MCF 10A (cell line): ENCODE measurements at regions not wholly inside any gene's neighbourhood (a gene's known extent, or its start where the extent isn't known, plus 50 kb on each side); places are given as distances from the start of the nearest gene placed in this dataset.

ENCODE experiments used
- BruUV-seq: library from RNA; stranded (reverse); fragments of 400-500 nt; replicated peaks from 2 replicates; lab custom pipeline; 2021; lab: Mats Ljungman, UMichigan
- CTCF ChIA-PET: fragments of 300-600 bp; sonication (Branson Sonifier 250); formaldehyde crosslinking; extraction: SDS; loops from one replicate; lab custom pipeline; 2021; ENCODE audit warnings: antibody characterized with exemption, inconsistent platforms; lab: Yijun Ruan, JAX
- POLR2A ChIA-PET: fragments of 300-600, 350-650 bp; sonication (Branson Sonifier 250); formaldehyde crosslinking; extraction: SDS; loops from one replicate; lab custom pipeline; 2020; ENCODE audit warnings: antibody characterized with exemption, inconsistent platforms; lab: Yijun Ruan, JAX
- DNase-seq: peaks from one replicate; pipeline ENCODE4 v3.0.0-alpha.2; 2018; ENCODE audit not compliant: unreplicated experiment
- H3K27ac Mint-ChIP-seq: one replicate; pipeline ENCODE4 v1.8.0; 2022; ENCODE audit warnings: mild to moderate bottlenecking, low read depth, mixed read lengths; ENCODE audit not compliant: unreplicated experiment
- H3K27me3 Mint-ChIP-seq: one replicate; pipeline ENCODE4 v1.8.0; 2022; ENCODE audit warnings: mixed read lengths; ENCODE audit not compliant: insufficient read depth, unreplicated experiment
- H3K36me3 Mint-ChIP-seq: one replicate; pipeline ENCODE4 v1.8.0; 2022; ENCODE audit warnings: mild to moderate bottlenecking, moderate library complexity, mixed read lengths; ENCODE audit not compliant: insufficient read depth, unreplicated experiment
- H3K4me1 Mint-ChIP-seq: one replicate; pipeline ENCODE4 v1.8.0; 2022; ENCODE audit warnings: mixed read lengths; ENCODE audit not compliant: insufficient read depth, unreplicated experiment
- H3K4me3 Mint-ChIP-seq: one replicate; pipeline ENCODE4 v1.8.0; 2022; ENCODE audit warnings: mild to moderate bottlenecking, moderate library complexity, mixed read lengths; ENCODE audit not compliant: unreplicated experiment
- H3K9me3 Mint-ChIP-seq: one replicate; pipeline ENCODE4 v1.8.0; 2022; ENCODE audit warnings: mixed read lengths; ENCODE audit not compliant: unreplicated experiment
- intact Hi-C: fragments of 100-400 bp; cut with micrococcal nuclease; formaldehyde crosslinking; loops from 2 replicates; pipeline ENCODE4 v1.14.1; 2022
- TF ChIP-seq, protein P1 (sequence below): fragments of 200-600 bp; IDR thresholded peaks from one replicate; pipeline ENCODE4 v1.8.0; 2022; ENCODE audit warnings: antibody characterized with exemption, mild to moderate bottlenecking; ENCODE audit not compliant: unreplicated experiment

GRCh38 chr3:189580190-189580589, 51.0 kb upstream of the TP63 start:
- peaks cover 8% of the 10 kb centered on the region for H3K9me3 Mint-ChIP-seq
- BruUV-seq, result no TSS peak
- no peaks in the 10 kb centered on the region for H3K36me3 Mint-ChIP-seq
- TF ChIP-seq, protein P1, sequence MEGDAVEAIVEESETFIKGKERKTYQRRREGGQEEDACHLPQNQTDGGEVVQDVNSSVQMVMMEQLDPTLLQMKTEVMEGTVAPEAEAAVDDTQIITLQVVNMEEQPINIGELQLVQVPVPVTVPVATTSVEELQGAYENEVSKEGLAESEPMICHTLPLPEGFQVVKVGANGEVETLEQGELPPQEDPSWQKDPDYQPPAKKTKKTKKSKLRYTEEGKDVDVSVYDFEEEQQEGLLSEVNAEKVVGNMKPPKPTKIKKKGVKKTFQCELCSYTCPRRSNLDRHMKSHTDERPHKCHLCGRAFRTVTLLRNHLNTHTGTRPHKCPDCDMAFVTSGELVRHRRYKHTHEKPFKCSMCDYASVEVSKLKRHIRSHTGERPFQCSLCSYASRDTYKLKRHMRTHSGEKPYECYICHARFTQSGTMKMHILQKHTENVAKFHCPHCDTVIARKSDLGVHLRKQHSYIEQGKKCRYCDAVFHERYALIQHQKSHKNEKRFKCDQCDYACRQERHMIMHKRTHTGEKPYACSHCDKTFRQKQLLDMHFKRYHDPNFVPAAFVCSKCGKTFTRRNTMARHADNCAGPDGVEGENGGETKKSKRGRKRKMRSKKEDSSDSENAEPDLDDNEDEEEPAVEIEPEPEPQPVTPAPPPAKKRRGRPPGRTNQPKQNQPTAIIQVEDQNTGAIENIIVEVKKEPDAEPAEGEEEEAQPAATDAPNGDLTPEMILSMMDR, result no peak
- peaks cover 13% of the 10 kb centered on the region for H3K4me1 Mint-ChIP-seq
- intact Hi-C loops, result loop anchor here (10.0 kb wide), 1 partner anchor 225 kb away; no protein-coding TSS in a partner anchor
- no peak overlapping the region for H3K4me3 Mint-ChIP-seq
- no peak overlapping the region for H3K27ac Mint-ChIP-seq
- POLR2A ChIA-PET, result interaction anchor here (1.0 kb wide), 1 partner anchor 312 kb away, joined by 3 read pairs; no protein-coding TSS in a partner anchor
- CTCF ChIA-PET, result no interaction called here
- H3K27me3 Mint-ChIP-seq, result no peaks in the 10 kb centered on the region
- peak; percentile 25 for DNase-seq
